HK-2 (cell line): ENCODE measurements at regions not wholly inside any gene's neighbourhood (a gene's known extent, or its start where the extent isn't known, plus 50 kb on each side); places are given as distances from the start of the nearest gene placed in this dataset.
"Not testable (repeated sequence)": the region's sequence is repeated elsewhere in the genome, so short reads cannot be mapped to it uniquely, and the experiment has no call there.

Experiments used
- DNase-seq: peaks from one replicate; pipeline ENCODE4 v3.0.0-alpha.2; 2018; ENCODE audit not compliant: unreplicated experiment

DNA sequence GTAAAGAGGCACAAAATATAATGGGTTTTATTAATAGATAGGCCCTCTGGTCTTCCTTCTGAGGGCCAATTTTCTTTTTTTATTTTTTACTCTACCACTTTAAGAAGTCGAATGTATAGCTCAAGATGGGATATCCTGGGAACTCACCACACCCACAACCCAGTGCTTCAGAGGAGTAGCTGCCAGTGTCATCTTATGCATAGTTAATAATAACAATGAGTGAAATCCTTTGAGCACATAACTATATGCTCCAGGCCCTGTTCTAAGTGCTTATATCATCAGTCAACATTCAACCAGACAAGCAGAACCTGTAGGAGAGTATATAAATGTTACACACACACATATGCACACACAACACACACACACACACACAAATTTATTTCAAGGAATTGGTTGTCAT is 150.3 kb upstream of the ACTBL2 start:
- DNase-seq, result no peak

DNA sequence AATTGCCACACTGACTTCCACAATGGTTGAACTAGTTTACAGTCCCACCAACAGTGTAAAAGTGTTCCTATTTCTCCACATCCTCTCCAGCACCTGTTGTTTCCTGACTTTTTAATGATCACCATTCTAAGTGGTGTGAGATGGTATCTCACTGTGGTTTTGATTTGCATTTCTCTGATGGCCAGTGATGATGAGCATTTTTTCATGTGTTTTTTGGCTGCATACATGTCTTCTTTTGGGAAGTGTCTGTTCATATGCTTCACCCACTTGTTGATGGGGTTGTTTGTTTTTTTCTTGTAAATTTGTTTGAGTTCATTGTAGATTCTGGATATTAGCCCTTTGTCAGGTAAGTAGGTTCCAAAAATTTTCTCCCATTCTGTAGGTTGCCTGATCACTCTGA is 148.5 kb upstream of the ACTBL2 start:
- not testable (repeated sequence) for DNase-seq

- DNase-seq, result no peak
Measured at GRCh38 chr5:57627661-57628060, 145.1 kb upstream of the ACTBL2 start.

GRCh38 chr5:57626703-57627102 is 144.1 kb upstream of the ACTBL2 start:
- no peak for DNase-seq

DNA sequence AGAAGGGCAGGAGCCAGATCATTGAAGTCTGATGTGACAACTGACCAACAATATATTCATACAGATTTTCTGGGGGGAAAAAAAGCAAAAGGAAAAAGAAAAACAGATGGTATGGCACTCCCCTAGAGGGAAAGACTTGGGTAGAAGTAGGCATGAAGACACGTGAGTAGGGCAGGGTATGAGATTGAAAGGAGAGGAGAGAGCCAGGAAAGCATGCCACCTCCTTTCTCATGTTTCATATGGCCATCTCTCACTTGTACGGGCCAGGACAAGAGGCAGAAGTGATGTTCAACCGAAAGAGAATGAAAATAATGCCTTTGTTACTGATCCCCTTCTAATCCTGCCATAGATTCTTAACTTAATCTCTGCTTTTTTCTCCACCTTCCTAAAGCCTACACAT is 139.0 kb upstream of the ACTBL2 start:
- DNase-seq, result no peak

- DNase-seq, result no peak
Measured at GRCh38 chr5:57618767-57619381, 136.3 kb upstream of the ACTBL2 start.

DNA sequence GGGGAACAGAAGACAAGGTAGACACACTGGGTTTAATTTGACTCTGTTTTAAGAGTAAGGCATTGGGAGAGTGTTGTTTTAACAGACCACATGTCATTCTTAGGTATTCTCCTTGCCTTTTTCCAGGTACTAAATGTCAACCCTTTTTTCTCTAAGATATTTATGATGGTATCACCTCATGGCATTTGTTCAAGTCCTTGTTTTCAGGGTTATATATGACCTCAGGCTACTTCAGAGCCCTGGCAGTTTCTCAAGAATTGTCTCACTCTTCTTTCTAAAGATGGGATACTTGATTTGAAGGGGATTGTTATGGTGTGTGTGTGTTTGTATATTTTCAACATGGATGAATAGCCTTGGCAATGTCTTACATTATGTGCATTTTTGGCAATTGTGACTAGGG is 131.1 kb upstream of the ACTBL2 start:
- DNase-seq, result no peak

DNA sequence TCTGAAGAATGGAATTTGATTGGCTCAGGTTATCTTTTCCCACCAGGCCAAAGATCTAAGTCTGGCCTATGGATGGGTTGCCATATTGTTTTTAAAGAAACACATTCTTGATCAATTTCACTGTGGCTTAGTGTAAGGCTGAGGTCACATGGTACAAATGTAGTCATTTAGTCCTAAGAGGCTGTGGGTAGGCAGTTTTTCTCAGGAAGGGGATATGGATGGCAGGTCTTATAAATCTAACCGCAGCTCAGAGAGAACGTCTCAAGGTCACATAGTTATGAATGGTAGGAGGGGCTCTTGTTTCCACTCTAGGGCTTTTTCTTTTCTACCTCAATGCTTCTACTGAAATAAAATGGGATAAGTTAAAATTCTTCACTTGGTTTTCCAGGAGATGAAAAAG is 128.6 kb upstream of the ACTBL2 start:
- DNase-seq, result no peak

- DNase-seq, result no peak
Measured at GRCh38 chr5:57608542-57608941, 125.9 kb upstream of the ACTBL2 start.

DNA sequence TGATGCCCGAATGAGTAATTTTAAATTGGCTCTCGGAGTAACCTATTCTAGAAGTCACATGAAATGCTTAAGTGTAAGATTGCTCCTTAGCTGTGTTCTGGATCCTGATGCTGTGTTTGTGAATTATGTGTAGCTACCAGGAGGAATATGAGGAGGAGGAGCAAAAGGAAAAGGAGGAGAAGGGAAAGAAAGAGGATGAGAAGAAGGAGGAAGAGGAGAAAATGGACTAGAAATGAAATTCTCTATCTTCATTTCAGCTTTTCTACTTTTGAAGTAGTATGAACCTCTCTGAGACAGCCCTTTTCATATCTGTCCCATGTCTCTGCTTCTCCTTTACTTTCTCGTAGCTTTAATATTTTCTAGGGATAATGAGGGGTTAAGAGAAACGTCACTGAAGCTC is 119.4 kb upstream of the ACTBL2 start:
- no peak for DNase-seq

- no peak for DNase-seq
Measured at GRCh38 chr5:57600321-57600720, 117.7 kb upstream of the ACTBL2 start.

- DNase-seq, result peak; percentile 13
Measured at GRCh38 chr5:57598756-57599155, 116.1 kb upstream of the ACTBL2 start.

- DNase-seq, result no peak
Measured at GRCh38 chr5:57598097-57598496, 115.5 kb upstream of the ACTBL2 start.

DNA sequence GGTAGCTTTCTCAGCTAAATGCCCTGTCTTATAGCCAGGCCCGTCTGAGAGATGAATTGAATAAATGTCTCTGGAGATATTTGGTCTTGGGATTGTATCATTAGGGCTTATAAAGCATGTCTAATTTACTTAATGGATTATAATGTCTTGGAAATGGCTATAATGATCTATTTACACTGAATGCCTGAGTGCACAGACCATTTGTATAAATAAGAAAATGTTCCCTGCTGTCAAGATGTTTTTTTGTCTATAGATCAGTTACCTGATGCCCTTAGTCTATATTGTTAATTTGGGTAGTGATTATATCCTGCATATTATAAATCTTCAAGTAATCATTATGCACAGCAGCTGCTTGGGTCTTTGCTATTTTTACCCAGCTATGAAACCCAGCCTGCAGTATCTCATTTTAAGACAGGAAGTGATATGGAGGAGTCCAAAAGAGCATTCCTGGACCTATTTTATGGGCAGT is 112.9 kb upstream of the ACTBL2 start:
- DNase-seq, result no peak

- no peak for DNase-seq
Measured at GRCh38 chr5:57594436-57594835, 111.8 kb upstream of the ACTBL2 start.

DNA sequence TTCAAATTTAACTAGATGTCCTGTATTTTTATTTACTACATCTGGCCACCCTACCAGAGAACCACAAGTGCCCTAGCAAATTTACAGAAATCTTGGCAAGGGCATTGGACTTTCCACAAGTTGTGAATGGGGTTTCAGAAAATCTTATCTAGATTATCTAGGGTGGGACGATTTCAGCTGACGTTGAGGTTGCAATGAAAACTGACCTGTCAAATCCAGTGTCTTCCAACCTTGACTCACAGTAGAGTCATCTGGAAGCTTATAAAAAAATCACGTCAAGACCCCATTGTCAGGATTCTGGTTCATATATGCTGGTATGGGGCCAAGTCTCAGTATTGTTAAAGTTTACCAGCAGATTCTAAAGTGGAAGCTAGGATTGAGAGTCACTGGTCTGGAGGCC is 109.6 kb upstream of the ACTBL2 start:
- DNase-seq, result no peak

DNA sequence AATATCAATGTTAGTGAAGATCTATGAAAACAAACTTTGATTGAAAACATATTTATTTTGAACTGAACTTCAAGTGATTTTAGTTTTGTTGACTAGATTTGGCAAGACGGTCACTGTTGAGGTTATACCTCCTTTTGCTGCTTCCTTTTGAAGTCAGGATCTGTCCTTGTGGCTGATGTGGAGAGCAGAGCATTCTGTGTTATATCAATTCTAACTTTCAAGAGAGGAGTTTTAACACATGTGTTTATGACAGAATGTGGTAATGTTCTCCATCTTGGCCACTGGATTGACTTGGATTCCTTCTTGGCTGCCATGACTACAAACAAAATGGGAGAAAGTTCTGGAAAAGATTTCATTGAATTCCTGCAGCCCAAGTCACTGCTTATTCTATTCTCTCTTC is 104.0 kb upstream of the ACTBL2 start:
- DNase-seq, result no peak

- no peak for DNase-seq
Measured at GRCh38 chr5:57582578-57583070, 100.0 kb upstream of the ACTBL2 start.

GRCh38 chr5:57581772-57582171 is 99.2 kb upstream of the ACTBL2 start:
- no peak for DNase-seq

DNA sequence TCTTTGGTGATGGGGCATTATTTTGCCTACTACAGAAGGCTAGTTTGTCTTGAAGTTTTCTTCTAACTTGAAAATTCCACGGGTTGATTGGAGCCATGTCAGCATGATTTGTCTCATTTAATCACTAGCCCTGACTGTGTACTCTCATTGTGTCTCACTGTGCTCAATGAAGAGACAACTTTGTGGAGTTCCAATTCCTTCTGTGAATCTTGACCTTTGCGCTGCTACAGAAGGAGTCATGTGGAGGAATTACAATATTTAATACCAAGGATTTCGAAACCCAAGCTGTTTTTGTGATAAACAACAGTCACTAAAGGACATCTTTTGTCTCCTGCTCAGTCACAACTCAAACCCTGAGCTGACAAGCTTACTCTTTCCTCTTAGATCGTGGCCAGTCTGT is 98.6 kb upstream of the ACTBL2 start:
- no peak for DNase-seq

- DNase-seq, result no peak
Measured at GRCh38 chr5:57577432-57578175, 95.0 kb upstream of the ACTBL2 start.

- no peak for DNase-seq
Measured at GRCh38 chr5:57576317-57576716, 93.7 kb upstream of the ACTBL2 start.

- DNase-seq, result no peak
Measured at GRCh38 chr5:57575839-57576238, 93.2 kb upstream of the ACTBL2 start.

DNA sequence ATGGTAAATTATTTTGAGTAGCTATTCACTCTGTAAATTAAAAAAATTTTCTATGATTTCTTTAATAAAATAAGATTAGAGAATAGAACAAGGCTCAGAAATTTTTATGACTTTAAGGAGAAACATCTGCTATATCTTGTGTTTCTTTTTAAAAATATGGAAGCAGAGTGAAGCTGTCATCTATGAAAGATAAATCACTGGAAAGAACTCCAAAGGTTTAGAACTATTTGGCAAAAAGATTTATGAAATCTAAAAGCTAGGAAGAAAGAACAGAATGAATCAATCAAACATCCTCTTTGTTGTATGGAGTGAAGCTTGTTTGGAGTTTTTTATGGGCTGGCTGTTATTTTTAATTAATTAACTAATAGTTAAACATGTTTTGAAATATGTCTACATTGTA is 89.8 kb upstream of the ACTBL2 start:
- no peak for DNase-seq
